GM11168 (cell line): ENCODE measurements at regions not wholly inside any gene's neighbourhood (a gene's known extent, or its start where the extent isn't known, plus 50 kb on each side); places are given as distances from the start of the nearest gene placed in this dataset.

Source experiments
- in situ Hi-C: fragments of 300-500 bp; cut with MboI; formaldehyde crosslinking; loops from one replicate; pipeline ENCODE4 v1.12.0; 2022; ENCODE audit warnings: low sequenced_read_pairs; ENCODE audit not compliant: unreplicated experiment

DNA sequence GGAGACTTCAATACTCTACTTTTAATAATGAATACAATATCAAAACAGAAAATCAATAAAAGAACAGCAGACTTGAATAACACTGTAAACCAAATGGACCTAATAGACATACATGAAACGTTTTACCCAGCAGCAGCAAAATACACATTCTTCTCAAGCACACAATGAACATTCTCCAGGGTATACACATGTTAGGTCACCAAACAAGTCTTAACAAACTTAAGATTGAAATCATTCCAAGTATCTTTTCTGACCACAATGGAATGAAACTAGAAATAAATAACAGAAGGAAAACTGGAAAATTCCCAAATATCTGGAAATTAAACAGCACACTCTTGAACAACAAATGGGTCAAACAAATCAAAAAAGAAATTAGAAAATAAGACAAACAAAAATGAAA lies 145.0 kb upstream of the CT83 start:
- in situ Hi-C loops, result loop anchor here (10.0 kb wide), 1 partner anchor 63 kb away; no protein-coding TSS in a partner anchor

DNA sequence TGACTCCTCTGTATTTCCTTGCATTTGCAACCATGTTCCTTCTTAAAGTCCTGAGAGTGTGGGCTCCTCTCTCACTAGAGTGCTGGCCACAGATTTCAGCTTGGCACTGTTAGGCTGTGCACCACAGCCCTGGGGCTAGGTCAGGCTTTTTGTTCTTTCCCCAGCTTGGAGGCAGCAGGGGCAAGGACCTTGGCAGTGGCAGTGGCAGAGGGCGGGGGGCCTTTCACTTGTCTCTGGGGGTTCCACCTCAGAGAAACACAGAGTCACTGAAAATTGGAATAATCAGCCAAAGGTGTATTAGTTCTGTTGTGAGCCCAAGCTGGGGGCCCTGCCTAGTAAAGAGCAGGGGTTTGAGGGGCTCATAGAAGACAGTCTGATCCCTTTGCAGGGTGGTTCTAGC lies 142.8 kb upstream of the CT83 start:
- in situ Hi-C loops, result loop anchor here (10.0 kb wide), 1 partner anchor 61 kb away; no protein-coding TSS in a partner anchor

DNA sequence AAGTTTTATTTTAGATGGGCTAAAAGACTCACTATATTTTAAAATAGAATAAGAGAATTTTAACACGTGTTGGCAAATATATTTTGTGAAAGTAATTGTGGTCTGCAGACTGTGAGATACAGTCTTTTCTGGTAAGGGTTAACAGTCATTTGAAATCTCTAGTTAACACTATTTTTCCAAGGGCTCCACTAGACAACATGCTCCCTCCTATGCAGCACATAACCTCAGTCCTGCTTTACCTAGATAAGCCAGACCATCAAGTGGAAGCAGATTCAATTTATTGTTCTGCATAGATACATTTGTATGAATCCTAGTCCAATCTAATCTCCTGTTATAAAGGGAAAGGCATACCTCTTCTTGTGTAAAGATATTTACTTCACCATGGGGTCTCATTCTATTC lies 133.2 kb upstream of the CT83 start:
- in situ Hi-C loops, result no loop called here
